GM19351 (cell line): ENCODE measurements at regions not wholly inside any gene's neighbourhood (a gene's known extent, or its start where the extent isn't known, plus 50 kb on each side); places are given as distances from the start of the nearest gene placed in this dataset.
"Not testable (repeated sequence)": the region's sequence is repeated elsewhere in the genome, so short reads cannot be mapped to it uniquely, and the experiment has no call there.

ENCODE experiments used
- ATAC-seq: cut with Tn5 transposase; IDR thresholded peaks from one replicate; pipeline ENCODE4 v1.9.1; 2021; ENCODE audit warnings: mild to moderate bottlenecking, moderate library complexity; ENCODE audit not compliant: unreplicated experiment

DNA sequence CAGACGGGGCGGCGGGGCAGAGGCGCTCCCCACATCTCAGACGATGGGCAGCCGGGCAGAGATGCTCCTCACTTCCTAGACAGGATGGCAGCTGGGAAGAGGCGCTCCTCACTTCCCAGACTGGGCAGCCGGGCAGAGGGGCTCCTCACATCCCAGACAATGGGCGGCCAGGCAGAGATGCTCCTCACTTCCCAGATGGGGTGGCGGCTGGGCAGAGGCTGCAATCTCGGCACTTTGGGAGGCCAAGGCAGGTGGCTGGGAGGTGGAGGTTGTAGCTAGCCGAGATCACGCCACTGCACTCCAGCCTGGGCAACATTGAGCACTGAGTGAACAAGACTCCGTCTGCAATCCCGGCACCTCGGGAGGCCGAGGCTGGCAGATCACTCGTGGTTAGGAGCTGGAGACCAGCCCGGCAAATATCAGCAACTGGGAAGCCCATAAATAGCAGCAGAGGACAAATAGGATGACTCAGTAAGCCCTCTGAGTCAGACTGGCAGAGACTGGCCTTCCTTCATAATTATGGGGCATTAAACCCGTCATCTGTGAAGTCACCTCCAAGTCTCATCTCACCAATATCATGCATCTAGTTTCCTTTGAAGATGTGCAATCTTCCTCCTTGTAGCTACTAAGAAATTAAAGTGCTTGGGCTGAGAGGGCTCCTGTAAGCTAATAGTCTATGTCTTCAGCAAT lies 337.3 kb downstream of the GOLGA6L6 start:
- not testable (repeated sequence) for ATAC-seq

DNA sequence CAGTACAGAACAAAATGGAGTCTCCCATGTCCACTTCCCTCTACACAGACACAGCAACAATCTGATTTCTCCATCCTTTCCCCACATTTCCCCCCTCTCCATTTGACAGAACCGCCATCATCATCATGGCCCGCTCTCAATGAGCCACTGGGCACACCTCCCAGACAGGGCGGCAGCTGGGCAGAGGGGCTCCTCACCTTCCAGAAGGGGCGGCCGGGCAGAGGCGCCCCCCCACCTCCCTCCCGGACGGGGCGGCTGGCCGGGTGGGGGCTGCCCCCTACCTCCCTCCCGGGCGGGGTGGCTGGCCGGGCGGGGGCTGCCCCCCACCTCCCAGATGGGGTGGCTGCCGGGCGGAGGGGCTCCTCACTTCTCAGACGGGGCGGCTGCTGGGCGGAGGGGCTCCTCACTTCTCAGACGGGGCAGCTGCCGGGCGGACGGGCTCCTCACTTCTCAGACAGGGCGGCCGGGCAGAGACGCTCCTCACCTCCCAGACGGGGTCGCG lies 337.9 kb downstream of the GOLGA6L6 start:
- ATAC-seq = not testable (repeated sequence)

- ATAC-seq = not testable (repeated sequence)
Observed at GRCh38 chr15:20194591-20195198, 346.9 kb downstream of the GOLGA6L6 start.

DNA sequence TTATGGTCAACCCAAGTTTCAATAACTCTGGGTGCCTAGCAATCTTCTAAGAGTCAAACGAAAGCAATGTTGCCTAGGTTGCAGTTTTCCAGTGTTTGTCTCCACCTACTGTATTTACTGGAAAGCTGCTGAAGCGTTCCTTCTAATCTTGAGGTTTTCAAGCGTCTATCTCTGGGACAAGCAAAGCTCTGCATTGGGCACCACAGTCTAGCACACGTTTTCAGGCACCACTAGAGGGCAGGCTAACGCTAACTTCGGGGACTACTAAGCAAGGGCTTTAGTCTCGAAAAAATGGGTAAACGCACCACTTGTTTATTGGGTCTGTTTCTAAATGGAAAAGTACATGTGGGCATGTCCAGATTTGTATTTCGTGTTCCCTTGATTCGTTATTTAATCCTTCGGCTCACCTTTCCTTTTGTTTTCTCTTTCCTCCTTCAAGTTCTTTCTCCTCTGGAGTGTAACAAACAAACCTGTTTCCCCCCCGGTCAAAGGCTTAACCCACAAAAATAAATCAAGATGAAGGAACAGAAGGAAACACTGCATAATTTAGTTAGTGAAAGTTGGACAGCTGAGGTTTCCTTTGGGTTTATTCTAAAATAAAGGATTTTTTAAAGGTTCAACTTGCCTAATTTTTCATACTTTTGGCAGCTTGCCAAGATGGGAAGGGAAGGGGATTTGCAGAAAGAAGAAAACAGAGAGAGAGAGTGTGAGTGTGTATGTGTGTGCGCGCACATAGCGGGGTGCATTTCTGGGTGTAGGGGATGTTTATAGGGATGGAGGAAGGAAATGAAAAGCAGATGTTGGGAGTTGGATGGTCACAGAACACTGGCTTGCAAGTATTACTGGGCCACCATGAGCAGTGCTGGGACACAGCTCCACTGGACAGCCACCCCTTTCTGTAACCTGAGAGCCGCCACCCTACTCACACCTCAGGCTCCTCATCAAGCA lies 348.3 kb downstream of the GOLGA6L6 start:
- not testable (repeated sequence) for ATAC-seq

- peak; percentile 45 for ATAC-seq
Observed at GRCh38 chr15:20191508-20192125, 350.0 kb downstream of the GOLGA6L6 start.

DNA sequence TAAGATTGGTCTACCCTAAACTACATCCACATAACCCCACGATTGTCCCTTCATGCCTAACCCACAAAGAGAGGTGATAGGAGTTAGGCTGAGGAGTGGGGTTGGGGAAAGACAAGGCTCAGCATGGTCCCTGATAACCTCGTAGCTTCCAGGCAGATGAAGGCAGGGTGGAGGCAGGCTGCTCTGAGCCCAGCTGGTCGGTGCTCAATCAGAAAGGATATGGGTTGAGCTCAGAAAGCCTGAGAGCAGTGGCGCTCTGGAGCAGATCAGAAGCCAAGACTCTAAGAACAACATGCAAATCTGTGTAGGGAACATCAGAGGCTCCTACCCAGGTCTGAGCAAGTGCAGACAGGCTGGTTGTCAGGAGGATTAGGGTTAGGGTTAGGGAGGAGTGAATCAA lies 353.0 kb downstream of the GOLGA6L6 start:
- ATAC-seq = not testable (repeated sequence)

GRCh38 chr15:20187370-20188355 lies 353.9 kb downstream of the GOLGA6L6 start:
- ATAC-seq = not testable (repeated sequence)

DNA sequence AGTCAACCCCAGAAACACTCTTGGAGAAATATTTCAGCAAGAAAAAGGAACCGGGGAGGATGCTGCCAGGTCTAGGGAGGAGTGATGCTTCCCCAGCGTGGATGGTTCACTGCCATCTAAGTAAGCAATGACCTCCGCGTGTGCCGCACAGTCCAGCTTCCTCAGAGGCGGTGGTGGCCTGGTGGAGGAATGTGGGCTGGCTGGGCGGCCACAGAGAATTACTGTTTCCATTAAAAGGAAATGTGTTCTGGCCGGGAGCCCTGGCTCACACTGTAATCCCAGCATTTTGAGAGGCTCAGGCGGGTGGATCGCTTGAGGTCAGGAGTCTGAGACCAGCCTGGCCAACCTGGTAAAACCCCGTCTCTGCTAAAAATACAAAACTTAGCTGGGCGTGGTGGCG lies 356.7 kb downstream of the GOLGA6L6 start:
- not testable (repeated sequence) for ATAC-seq

DNA sequence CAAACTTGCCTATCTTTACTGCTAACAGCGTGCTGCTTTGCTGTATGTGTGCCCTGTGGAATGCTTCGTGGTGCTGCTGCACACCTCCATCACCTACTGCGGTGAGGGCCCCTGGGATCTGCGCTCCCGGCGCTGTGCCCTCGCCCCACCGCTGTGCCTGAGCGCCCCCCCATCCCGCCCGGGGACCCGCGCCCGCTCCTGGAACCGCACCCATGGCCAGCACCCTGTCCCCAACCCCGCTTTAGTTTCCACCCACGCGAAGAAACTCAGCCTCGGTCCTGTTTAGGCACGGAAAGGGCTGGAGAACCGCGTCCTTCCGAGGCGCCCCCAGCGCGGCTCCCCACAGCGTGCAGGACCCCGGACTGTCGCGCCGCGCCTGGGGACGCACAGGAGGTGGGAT lies 373.4 kb downstream of the GOLGA6L6 start:
- not testable (repeated sequence) for ATAC-seq

DNA sequence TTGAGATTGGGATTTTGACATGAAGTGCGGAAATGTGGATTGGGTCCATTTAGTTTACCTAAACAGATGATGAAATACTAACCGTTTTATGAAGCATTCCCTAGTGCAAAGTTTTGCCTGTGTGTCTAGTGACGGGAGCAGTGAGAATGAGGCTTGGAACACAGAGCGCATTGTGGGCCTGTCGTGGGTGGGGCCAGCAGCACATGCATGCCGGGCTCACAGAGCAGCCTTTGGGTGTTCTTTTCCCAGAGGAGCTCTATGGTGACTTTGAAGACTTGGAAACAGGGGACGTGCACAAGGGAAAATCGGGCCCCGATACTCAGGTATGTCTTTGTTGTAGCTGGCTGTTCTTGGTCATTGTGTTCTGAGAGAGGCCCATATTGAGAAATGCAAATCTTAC lies 388.1 kb downstream of the GOLGA6L6 start:
- ATAC-seq = not testable (repeated sequence)

DNA sequence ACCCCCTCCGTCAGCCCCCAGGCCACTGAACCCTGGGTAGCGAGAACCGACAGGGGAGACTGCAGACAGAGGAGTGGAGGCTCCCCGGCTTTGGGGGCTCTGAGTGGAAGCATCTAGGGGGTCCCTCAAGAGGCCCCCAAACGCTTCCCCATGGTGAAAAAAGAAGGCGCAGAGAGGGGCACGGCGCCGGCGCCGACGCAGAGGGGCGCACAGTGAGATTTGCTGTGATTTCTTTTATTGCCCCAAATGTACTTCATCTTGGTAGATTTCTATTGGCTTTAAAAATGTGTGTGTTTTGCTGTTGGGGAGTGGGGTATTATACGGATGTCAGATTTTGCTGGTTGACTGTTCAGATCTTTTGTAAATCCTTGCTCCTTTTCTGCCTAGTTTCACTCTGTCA lies 392.9 kb downstream of the GOLGA6L6 start:
- not testable (repeated sequence) for ATAC-seq

DNA sequence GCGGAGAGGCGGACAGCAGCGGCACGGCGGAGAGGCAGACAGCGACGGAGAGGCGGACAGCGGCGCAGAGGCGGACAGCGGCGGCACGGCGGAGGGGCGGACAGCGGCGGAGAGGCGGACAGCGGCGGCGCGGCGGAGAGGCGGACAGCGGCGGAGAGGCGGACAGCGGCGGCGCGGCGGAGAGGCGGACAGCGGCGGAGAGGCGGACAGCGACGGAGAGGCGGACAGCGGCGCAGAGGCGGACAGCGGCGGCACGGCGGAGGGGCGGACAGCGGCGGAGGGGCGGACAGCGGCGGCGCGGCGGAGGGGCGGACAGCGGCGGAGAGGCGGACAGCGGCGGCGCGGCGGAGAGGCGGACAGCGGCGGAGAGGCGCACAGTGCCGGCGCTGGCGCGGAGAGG lies 393.6 kb downstream of the GOLGA6L6 start:
- not testable (repeated sequence) for ATAC-seq

- not testable (repeated sequence) for ATAC-seq
Observed at GRCh38 chr15:20144333-20145036, 397.1 kb downstream of the GOLGA6L6 start.

DNA sequence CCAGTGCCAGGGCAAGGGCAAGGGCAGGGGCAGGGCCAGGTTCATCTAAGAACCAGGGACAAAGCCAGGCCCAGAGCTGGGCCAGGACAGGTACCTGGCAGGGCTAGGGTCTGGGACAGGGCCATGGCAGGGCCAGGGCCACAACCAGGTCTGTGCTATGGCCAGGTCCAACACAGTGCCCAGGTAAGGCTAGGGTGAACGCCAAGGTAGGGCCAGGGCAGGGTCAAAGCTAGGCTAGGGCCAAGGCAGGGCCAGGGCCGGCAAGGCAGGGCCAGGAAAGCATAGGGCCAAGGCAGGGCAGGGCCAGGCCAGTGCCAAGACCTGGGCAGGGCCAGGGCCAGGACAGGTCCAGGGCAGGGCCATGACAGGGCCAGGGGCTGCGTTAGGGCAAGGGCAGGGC lies 398.7 kb downstream of the GOLGA6L6 start:
- not testable (repeated sequence) for ATAC-seq

DNA sequence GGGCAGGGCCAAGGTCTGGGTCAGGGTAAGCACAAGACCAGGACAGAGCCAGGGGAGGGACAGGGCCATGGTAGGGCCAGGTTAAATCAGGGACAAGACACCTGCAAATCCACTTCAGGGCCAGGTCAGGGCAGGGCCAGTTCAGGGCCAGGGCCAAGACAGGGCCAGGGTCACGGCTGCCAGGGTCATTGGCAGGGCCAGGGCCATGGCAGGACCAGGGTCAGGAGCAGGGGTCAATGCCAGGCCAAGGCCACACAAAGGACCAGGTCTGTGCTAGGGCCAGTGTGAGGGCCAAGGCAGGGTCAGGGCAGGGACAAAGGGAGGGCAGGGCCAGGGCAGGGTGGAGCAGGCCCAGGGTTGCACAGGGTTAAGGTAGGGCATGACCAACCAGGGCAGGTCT lies 399.2 kb downstream of the GOLGA6L6 start:
- ATAC-seq = not testable (repeated sequence)

- not testable (repeated sequence) for ATAC-seq
Observed at GRCh38 chr15:20124668-20125067, 416.9 kb downstream of the GOLGA6L6 start.

DNA sequence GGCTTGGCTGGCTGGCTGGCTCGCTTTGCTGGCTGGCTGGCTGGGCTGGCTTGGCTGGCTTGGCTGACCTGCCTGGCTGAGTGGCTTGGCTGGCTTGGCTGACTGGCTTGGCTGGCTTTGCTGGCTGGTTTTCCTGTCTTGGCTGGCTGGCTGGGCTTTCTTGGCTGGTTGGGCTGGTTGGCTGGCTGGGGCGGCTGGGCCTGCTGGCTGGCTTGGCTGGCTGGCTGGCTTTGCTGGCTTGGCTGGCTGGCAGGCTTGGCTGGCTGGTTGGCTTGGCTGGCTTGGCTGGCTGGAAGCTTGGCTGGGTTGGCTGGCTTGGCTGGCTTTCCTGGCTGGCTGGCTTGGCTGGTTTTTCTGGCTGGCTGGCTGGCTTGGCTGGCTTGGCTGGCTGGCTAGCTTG lies 435.6 kb downstream of the GOLGA6L6 start:
- ATAC-seq = no peak

DNA sequence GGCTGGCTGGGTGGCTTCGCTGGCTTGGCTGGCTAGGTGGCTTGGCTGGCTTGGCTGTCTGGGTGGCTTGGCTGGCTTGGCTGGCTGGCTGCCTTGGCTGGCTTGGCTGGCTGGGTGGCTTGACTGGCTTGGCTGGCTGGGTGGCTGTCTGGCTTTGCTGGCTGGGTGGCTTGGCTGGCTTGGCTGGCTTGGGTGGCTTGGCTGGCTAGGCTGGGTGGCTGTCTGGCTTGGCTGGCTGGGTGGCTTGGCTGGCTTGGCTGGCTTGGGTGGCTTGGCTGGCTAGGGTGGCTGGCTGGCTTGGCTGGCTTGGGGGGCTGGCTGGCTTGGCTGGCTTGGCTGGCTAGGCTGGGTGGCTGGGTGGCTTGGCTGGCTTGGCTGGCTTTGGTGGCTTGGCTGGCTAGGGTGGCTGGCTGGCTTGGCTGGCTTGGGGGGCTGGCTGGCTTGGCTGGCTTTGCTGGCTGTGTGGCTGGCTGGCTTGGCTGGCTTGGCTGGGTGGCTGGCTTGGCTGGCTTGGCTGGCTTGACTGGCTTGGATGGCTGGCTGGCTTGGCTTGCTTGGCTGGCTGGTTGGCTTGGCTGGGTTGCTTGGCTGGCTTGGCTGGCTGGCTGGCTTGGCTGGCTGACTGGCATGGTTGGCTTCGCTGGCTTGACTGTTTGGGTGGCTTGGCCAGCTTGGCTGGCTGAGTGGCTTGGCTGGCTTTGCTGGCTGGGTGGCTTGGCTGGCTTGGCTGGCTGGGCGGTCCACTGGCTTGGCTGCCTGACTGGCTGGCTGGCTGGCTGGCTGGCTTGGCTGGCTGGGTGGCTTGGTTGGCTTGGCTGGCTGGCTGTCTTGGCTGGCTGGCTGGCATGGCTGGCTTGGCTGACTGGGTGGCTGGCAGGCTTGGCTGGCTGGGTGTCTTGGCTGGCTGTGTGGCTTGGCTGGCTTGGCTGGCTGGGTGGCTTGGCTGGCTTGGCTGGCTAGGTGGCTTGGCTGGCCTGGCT lies 436.3 kb downstream of the GOLGA6L6 start:
- ATAC-seq = not testable (repeated sequence)
